GM12892 (cell line): ENCODE measurements at regions not wholly inside any gene's neighbourhood (a gene's known extent, or its start where the extent isn't known, plus 50 kb on each side); places are given as distances from the start of the nearest gene placed in this dataset.

ENCODE experiments used
- POLR2A ChIP-seq: IDR thresholded peaks from 2 replicates; pipeline ENCODE4 v1.6.1; 2011; ENCODE audit warnings: low read depth, low read length, control low read depth
- POLR2AphosphoS5 ChIP-seq: IDR thresholded peaks from 2 replicates; pipeline ENCODE4 v1.6.1; 2011; ENCODE audit warnings: low read depth, low read length, control low read depth
- TAF1 ChIP-seq: IDR thresholded peaks from 2 replicates; pipeline ENCODE4 v1.6.1; 2011; ENCODE audit warnings: low read depth, mild to moderate bottlenecking, control low read depth, low read length, borderline replicate concordance

- TF ChIP-seq POLR2AphosphoS5 (no peak), TAF1 (no peak), POLR2A (no peak)
These were observed 297.1 kb upstream of the DUSP10 start for GRCh38 chr1:222038971-222039370.
